ENCODE measurements at regions not wholly inside any gene's neighbourhood (a gene's known extent, or its start where the extent isn't known, plus 50 kb on each side); places are given as distances from the start of the nearest gene placed in this dataset.

DNA sequence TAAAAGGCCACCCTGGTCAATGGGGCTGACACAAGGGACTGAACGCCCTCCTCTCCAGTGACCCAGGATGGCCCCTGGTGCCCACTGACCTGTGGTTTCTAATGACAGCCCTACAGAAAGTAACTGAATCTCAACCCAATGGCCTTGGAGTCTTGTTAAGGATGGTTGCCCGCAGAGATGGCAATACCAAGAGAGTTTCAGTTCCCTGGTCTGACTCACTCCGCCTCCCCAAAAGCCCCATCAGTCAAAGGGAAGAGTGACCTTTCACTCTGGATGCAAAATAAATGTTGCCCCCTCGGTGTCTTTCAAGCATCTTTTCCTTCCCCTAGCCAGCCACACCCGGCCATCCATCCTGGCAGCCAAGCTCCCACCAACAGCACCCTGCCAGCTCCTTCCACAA, 57.7 kb upstream of the ISX start:
- TF ChIP-seq POLR2A (IDR thresholded peaks at IDR 0.05) (no peak), POLR2AphosphoS5 (IDR thresholded peaks at IDR 0.05) (no peak), EP300 (IDR thresholded peaks at IDR 0.05) (no peak)
- TF ChIP-seq, protein P1, sequence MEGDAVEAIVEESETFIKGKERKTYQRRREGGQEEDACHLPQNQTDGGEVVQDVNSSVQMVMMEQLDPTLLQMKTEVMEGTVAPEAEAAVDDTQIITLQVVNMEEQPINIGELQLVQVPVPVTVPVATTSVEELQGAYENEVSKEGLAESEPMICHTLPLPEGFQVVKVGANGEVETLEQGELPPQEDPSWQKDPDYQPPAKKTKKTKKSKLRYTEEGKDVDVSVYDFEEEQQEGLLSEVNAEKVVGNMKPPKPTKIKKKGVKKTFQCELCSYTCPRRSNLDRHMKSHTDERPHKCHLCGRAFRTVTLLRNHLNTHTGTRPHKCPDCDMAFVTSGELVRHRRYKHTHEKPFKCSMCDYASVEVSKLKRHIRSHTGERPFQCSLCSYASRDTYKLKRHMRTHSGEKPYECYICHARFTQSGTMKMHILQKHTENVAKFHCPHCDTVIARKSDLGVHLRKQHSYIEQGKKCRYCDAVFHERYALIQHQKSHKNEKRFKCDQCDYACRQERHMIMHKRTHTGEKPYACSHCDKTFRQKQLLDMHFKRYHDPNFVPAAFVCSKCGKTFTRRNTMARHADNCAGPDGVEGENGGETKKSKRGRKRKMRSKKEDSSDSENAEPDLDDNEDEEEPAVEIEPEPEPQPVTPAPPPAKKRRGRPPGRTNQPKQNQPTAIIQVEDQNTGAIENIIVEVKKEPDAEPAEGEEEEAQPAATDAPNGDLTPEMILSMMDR (IDR thresholded peaks at IDR 0.05) = no peak
